C1 segment of cervical spinal cord (tissue), 14 donors: ENCODE measurements at regions not wholly inside any gene's neighbourhood (a gene's known extent, or its start where the extent isn't known, plus 50 kb on each side); places are given as distances from the start of the nearest gene placed in this dataset.
"Not testable (repeated sequence)": the region's sequence is repeated elsewhere in the genome, so short reads cannot be mapped to it uniquely, and the experiment has no call there.

ENCODE experiments used
- DNase-seq, 14 donors: peaks; one replicate each; lab custom pipeline; 2025; lab: John Stamatoyannopoulos, UW

DNA sequence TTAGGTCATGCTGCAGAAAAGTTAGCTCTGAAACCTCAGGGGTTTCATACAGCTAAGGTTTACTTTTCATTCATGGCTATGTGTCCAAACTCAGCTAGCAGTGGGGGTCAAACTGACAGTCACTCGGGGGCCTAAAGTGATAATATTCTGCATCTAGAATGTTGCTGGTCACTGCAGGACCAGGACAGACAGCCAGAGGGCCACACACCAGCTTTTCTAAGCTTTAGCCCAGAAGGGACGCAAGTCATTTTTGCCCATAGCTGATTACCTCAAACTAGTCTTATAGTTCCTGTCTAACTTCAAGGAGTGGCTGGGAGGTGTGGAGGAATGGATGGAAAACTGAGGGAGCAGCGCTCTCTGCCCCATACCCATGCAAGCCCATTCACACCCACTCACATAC, 163.0 kb upstream of the NLRP1 start:
- DNase-seq: no peak

DNA sequence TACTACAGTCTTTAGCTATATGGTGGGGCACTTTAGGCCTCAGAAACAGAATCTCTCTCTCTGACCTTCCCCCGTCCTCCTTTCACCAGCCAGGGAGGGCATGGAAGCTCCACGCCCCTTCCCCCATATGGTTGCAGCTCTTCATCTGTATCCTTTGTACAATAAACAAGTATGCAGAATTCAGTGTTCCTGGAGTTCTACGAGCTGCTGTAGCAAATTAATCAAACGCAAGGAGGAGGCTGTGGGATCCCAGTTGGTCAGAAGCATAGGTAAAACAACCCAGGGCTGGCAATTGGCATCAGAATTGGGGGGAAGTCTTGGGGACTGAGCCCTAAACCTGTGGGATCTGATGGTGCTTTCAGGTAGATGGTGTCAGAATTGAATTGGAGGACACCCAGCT, 163.7 kb upstream of the NLRP1 start:
- DNase-seq: no peak

DNA sequence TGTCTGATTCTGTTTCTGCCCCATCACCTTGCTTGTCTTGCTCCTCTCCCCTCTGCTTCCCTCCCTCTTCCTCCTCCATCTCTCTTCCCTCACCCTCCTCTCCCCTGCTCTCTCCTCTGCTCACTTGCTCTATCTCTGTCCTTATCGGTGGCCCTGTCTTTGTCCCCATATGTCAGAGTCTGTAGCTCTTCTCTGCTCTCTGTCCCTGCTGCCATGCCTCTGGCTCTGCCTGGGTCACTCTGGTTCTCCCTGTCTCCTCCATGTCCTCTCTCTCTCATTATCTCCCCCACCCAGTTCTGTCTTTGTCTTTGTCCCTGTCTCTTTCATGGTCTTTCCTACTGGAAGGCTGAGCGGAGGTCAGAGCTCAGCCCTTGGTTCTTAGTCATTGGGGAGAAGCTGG, 169.1 kb upstream of the NLRP1 start:
- no peak for DNase-seq

DNA sequence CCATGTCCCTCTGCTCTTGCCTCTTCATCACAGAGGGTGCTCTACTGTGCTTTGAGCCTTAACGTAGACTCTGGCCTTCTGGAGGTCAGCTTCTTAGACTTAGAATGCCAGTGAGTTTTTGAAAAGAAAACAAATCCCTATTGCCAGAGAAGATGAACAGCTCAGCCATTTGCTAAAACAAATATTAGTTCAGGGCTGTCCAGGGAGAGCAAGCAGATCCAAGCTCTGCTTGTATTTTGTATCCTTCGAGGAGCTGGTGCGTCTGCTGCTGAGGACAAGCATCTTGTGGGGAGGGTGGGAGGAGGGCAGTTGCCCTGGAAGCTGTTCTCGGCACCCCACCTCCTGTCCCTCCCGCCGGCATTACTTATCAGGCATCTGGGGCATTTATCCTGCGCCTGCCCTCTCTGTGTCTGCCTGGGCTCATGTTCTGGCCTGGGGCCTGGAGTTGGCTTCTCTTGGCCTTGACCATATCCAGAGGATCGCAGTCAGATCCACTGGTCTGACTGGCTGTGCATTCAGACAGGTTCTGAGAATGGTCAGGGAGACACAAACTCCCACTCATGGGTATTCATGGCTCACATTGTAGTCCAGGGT, 173.1 kb upstream of the NLRP1 start:
- DNase-seq: no peak

DNA sequence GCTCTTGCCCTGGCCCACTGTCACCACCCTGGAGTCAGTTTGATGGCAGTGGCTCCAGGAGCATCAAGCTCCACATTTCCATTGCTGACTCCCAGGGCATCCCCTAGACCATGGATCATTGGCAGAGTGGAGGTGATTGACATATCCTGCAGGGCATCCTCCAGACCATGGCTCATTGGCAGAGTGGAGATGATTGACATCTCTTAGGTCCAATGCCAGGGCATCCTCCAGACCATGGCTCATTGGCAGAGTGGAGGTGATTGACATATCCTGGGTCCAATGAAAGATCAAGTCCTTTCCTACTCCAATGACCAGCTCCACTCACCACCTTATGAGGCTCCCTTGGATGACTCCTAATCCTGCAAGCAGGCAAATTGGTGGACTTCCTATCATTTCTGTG, 174.3 kb upstream of the NLRP1 start:
- no peak for DNase-seq

DNA sequence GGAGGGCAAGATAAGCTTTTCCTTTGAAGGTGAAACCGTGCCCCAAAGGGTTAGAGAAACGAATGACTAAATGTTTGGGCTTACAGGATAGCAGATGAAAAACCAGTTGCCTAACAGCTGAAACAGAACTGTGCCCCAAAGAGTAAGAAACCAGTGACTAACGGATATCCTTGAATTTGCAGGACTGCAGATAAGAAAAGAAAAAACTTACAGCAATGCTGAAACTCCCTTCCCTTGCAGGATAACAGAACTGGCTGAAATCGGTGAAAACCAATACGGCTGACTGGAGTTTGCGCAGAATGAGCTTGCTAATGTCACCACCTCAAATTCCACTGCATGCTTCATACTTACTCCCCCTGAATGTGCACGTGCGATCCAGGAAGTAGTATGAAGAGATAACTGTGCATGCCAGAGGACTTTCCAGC, 175.2 kb upstream of the NLRP1 start:
- DNase-seq: no peak

DNA sequence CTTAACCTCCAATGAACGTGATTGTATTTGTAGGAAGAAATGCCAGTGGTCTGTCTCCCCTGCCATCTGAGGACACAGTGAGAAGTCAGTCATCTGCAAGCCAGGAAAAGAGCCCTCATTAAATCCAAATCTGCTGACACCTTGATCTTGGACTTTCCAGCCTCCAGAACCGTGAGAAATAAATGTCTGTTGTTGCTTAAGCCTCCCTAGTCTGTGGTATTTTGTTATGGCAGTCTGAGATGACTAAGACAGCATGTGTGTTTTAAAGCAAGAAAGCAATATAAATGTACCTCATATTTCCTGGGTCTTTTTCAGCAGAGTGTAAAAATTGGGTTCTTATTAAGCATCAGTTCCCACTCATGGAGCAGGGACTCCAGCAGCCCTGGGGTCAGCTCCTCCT, 177.9 kb upstream of the NLRP1 start:
- no peak for DNase-seq

DNA sequence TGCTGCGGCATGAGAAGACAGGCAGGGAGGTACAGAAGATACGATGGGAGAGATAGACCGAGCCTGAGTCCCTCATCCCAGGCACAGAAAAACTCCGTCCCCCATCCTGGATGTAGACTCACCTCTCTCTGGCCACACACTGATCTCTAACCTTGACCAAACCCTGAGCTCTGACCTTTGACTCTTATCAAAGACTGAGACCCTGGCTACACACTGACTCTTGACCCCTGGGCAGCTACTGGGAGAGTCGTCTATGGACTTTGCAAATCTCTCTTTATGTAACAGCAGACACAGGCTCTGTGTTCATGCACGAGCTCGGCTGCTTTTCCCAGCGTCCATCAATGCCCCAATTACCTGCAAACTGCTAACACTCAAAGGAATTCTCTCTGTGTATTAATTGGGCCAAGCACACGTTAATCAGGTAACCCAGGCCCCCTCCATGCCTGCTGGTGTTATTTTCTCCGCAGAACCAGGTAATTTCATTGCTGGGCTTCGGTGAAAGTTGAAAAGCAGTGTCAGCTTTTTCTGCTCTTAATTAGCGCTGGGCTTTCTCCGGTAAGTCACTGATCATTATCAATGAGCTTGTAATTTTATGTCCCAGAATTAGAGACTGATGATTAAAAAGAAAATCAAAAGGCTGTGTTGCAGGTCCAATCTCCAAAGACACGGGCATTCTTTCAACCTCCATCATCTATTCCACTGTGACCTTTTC, 179.4 kb upstream of the NLRP1 start:
- no peak for DNase-seq

DNA sequence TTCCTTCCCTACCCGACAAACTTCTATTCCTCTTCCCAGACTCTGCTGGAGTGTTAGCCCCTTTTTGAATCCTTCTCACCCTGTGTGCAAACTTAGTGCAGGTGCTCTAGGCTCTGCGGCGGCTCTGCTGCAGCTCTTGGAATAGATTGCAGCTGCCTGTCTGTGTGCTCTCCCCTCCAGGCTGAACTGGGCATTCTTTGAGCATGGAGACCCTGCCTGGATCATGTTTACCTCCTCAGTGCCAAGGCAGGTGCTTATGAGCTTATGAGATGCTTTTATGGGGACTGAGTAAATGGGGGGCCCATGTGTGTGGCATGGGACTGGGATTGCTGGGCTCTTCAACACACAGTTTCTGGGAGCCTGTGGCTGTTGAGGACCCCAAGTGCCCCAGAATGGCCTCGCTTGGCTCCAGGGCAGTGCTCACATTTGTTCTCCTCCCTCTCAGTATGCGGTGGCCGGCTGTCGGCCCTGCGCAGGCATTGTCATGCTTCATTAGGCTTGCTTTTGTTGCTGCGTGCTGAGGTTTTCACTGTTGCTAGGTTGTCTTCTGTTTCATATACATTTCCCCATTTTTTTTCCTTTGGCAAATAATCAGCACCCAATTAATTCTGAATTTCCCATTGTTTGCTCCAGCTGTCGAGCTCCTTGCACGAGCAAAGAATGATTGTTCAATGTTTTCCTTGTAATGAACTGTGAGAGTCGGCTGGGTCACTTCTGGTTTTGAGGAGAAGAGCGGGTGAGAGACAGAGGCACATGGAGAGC, 185.5 kb upstream of the NLRP1 start:
- no peak for DNase-seq

DNA sequence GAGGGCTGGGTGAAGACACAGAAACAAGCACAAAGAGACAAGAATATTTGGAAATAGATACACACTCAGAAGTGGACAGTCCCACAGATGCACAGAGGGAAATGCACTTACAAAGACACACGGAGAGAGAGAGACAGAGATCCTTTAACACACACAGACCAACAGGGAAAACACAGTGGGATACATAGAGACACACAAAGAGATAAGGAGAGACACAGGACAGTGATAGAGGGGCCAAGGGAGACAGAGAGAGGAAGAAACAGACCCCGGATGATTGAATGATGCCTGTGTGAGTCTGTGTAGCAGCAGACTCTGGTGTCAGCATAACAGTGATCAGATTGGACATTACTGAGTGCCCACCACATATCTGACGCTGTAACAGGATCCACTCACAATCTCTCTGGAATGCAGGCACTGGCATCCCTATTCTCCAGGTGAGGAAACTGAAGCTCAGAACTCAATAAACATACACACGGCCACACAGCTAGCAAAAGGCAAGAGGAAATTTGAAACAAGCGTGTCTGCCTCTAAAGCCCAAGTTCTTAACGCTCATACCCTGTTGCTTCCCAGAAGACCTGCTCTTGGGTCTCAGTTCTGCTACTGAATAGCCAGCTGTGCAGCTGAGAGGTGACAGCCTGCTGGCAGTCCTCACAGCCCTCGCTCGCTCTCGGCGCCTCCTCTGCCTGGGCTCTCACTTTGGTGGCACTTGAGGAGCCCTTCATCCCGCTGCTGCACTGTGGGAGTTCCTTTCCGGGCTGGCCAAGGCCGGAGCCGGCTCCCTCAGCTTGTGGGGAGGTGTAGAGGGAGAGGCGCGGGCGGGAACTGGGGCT, 186.3 kb upstream of the NLRP1 start:
- no peak for DNase-seq

DNA sequence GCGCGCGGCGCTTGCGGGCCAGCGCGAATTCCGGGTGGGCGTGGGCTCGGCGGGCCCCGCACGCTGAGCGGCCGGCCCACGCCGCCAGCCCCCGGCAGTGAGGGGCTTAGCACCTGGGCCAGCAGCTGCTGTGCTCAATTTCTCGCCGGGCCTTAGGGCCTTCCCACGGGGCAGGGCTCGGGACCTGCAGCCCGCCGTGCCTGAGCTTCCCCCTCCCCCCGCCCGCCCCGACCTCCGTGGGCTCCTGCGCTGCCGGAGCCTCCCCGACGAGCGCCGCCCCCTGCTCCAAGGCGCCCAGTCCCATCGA, 186.9 kb upstream of the NLRP1 start:
- not testable (repeated sequence) for DNase-seq

DNA sequence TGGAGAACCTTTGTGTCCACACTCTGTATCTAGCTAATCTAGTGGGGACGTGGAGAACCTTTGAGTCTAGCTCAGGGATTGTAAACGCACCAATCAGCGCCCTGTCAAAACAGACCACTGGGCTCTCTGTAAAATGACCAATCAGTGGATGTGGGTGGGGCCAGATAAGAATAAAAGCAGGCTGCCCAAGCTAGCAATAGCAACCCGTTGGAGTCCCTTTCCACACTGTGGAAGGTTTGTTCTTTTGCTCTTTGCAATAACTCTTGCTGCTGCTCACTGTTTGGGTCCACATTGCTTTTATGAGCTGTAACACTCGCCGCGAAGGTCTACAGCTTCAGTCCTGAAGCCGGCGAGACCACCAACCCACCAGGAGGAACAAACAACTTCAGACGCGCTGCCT, 187.7 kb upstream of the NLRP1 start:
- not testable (repeated sequence) for DNase-seq

DNA sequence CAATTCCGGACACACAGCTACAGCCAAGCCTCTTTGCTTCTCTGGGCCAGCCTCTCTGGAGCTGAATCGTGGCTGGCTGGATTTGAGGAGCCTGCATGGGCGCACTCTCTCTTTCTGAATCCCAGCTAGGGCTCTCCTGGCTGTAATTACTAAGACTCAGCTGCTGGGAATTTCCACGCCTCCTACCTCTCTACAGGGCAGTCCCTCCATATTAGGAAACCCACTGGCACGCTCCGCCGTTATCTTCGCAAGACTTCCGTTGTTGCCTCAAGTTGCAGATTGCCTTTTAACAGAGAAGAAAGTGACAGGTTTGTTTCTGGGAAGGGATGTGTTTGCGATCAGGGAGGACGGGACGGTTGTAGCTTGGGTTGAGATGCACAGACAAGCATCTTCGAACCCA, 188.4 kb upstream of the NLRP1 start:
- DNase-seq: no peak

DNA sequence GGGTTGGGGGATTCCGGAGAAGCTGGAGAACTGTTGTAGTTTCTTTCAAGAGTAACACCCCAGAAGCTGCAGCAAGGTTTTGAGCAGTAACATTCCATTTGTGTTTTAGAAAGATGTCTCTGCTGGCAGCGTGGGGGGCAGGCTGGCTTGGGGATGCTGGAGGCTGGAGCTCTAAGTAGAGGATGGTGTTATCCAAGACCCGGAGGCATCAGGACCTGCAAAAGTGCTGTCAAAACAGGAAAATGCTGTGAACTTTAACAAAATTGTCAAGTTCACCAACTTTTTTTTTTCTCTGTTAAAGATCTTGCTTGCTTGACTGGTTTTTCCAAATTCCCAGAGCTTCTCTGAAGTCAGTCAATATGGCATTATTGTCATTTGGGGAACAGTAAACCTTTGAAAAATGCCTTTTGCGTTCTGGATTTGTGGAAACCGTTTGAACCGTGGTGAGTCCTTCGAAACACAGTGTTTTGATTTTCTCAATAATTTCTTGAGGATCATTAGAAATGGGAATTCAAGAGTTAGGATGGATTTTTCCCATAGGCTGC, 189.6 kb upstream of the NLRP1 start:
- no peak for DNase-seq

DNA sequence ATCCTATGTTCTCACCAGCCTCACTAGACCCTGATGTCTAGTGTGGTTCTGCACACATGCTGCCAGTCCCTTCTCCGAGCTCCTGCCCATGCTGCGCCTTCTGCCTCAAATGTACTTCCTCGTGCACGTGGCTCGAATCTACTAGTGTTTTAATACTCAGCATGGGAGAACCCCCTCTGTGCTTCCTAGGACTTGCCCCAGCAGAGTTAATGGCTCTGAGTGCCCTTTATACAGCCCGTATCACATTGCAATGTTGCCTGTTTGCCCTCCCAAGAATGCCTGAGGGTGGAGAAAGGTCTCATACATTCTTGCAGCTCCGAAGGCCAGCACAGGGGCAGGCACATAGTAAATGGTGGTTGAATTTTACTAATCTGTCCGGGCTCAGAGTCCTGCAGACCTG, 190.8 kb upstream of the NLRP1 start:
- DNase-seq: no peak

DNA sequence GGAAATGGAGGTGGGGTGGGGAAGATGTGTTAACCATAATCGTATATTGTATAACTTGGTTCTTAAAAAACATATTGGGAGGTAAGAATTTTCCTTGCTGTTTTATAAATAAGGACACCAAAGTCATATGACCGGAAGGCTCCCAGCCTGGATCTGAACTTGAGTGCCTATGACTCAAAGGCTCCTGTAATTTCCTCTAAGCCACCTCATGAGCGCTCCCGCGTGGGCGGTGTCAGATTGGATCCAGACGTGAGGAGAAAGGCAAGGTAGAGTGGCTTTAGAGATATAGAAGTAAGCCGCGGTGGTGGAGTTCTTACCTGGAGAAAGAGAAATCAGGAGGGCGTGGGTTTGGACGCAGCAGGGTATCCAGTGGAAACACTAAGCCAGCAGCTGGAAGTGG, 196.2 kb upstream of the NLRP1 start:
- DNase-seq: no peak

DNA sequence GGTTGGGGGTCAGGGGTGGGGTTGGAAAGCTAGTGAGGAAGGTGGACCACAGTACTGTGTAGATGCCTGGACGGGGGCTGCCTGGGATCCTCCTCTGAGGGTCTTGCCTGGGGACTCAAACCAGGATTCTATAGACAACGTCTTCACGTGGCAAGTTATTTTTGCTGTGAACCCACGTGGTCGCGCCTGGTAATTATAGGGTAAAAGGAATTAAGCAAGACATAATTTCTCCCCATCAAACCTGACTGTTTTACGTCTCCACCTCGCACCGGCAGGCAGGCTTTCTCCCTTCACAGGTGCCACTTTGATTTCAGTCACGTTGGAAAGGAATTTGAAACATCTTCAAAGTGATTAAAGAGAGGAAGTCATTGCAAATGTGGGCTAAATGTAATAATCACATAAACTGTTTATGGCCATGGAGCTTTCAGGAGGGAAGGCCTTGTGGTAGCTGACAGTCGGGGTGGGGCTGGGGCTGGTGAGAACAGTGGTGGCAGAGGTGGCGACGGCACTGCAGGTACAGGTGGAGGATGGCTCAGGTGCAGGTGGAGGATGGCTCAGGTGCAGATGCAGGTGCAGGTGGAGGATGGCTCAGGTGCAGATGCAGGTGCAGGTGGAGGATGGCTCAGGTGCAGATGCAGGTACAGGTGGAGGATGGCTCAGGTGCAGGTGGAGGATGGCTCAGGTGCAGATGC, 197.1 kb upstream of the NLRP1 start:
- DNase-seq: no peak

DNA sequence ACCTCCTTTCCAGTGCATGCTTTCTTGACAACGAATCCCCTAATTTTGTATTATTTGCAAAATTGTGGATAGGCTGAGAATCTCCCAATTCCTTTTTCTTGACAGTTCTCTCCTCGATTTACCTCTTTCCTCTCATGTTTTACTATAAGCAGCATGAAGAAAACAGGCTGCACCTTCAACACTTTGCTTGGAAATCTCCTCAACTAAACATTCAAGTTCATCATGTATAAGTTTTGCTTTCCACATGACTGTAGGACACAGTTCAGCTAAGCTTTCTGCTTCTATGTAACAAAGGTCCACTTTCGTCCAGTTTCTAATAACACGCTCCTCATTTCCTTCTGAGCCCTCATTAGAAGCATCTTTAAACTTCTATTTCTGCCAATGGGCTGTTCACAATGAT, 199.0 kb upstream of the NLRP1 start:
- DNase-seq: no peak

DNA sequence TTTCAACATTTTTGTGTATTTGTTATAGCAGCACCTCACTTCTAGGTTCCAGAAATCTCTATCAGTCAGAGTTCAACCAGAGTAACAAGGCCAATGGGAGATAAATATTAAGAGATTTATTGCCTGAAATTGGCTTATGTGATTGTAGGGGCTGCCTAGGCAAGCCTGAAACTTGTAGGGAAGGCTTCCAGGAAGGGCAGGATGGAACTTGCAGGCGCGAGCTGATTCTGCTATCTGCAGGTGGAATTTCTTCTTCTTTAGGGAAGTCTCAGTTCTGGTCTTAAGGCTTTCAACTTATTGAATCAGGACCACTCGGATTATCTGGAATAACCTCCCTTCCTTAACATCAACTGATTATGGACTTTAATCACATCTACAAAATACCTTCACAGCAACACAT, 199.5 kb upstream of the NLRP1 start:
- DNase-seq: no peak

DNA sequence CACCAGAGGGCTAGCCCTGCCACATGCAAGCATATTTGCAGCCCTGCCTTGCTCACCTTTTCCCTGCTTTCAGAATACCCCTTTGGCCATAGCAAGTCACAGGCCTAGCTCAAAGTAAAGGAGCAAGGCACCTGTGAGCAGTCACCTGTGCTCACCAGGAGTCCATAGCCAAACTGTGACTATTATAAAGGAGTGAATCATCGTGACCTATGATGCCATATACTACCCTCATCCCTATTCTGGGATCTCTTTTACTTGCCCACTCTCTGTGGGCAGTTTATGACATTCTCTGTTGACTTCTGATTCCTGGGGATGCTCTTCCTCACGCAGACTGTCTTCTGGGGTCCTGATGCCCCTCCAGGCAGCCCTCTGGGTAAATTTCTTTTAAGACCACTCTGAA, 200.5 kb upstream of the NLRP1 start:
- DNase-seq: no peak

DNA sequence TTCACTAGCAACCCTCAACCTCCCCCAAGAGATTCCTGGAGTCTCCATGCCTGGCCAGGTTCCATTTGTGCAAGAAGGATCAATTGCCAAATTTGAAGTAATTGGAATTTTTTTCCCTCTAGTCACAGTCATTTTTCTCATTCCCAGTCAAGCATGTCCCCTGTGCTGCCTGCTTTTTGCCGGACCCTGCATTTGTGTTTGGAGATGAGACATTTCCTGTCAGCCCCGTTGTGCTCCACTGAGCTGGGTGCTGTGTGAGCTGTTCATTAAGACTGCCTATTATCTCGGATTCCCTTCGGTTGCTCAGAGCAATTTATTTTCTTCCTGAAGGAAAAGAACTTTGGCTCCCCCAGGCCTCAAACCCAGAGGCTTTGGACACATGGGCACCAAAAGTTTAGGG, 201.0 kb upstream of the NLRP1 start:
- DNase-seq: no peak
